ENCODE measurements at regions not wholly inside any gene's neighbourhood (a gene's known extent, or its start where the extent isn't known, plus 50 kb on each side); places are given as distances from the start of the nearest gene placed in this dataset.

GRCh38 chr3:90062631-90063200 is 955.3 kb downstream of the EPHA3 start (continued):
- TF ChIP-seq E2F6 (IDR thresholded peaks at IDR 0.05) (no peak), SP4 (IDR thresholded peaks at IDR 0.05; ENCODE audit: low read length) (no peak), CEBPB (IDR thresholded peaks at IDR 0.05; ENCODE audit: low read depth, low read length) (no peak), CHD2 (IDR thresholded peaks at IDR 0.05; ENCODE audit: low read length) (no peak)

Measured in H1 (cell line).